K562 (cell line): ENCODE measurements at regions not wholly inside any gene's neighbourhood (a gene's known extent, or its start where the extent isn't known, plus 50 kb on each side); places are given as distances from the start of the nearest gene placed in this dataset.

Experiments
- ATAC-seq: fragments of 200-7000 bp; cut with Tn5 transposase; 3 replicates; pipeline ENCODE4 v1.9.1; 2020; ENCODE audit warnings: moderate library complexity
- BruUV-seq: library from RNA; stranded (reverse); fragments of 400-500 nt; replicated peaks from 2 replicates; lab custom pipeline; 2021; lab: Mats Ljungman, UMichigan
- CTCF ChIA-PET: fragments of 300-600 bp; formaldehyde crosslinking; extraction: SDS; loops from one replicate; lab custom pipeline; 2021; ENCODE audit warnings: low intra/inter-chr PET ratio; lab: Yijun Ruan, JAX
- POLR2A ChIA-PET: fragments of 300-600, 350-650 bp; sonication (Branson Sonifier 250); formaldehyde crosslinking; extraction: SDS; loops from one replicate; lab custom pipeline; 2021; ENCODE audit warnings: antibody characterized with exemption, inconsistent platforms; lab: Yijun Ruan, JAX
- DNase-seq, 4 experiments: peaks; one replicate each; pipeline versions ENCODE4 v3.0.0 to v3.0.0-alpha.2; 2011 to 2018; ENCODE audit warnings: low spot score in 3 of 4, mixed read lengths in 3 of 4; ENCODE audit errors: extremely low read depth in 1 of 4
- FAIRE-seq: peaks from 2 replicates; lab custom pipeline; 2011; peaks lifted over from hg19 to GRCh38; lab: Jason Lieb, UNC
- H2AFZ ChIP-seq: 2 replicates; pipeline ENCODE4 v1.6.0; 2011; ENCODE audit warnings: low read depth, low read length, control low read depth, inconsistent platforms
- H3K27ac ChIP-seq: fragments of 200-600 bp; 3 replicates; pipeline ENCODE4 v1.8.0; 2011; ENCODE audit warnings: low read depth, mild to moderate bottlenecking, control low read depth, inconsistent platforms, low read length, moderate library complexity, mixed read lengths; ENCODE audit errors: extremely low read depth
- H3K27me3 ChIP-seq, 2 experiments: fragments of 300-600 bp in 1 of 2; 2 replicates in 1 of 2; 3 replicates in 1 of 2; pipeline versions ENCODE4 v1.6.0 to v1.8.0; 2011; ENCODE audit warnings: inconsistent platforms in 2 of 2, low read length in 2 of 2, mild to moderate bottlenecking in 1 of 2, mixed read lengths in 1 of 2, moderate library complexity in 1 of 2; ENCODE audit not compliant: control insufficient read depth in 2 of 2, insufficient read depth in 2 of 2
- H3K36me3 ChIP-seq: fragments of 300-600 bp; 3 replicates; pipeline ENCODE4 v1.8.0; 2011; ENCODE audit warnings: mild to moderate bottlenecking, low read length, inconsistent platforms; ENCODE audit not compliant: control insufficient read depth, insufficient read depth
- H3K4me1 ChIP-seq, 2 experiments: fragments of 200-600 bp in 1 of 2; replicated peaks in 1 of 2; 2 replicates in 1 of 2; 3 replicates in 1 of 2; pipeline versions ENCODE4 v1.5.1 to v1.8.0; 2011; ENCODE audit warnings: inconsistent platforms in 2 of 2, low read length in 2 of 2, mild to moderate bottlenecking in 1 of 2, mixed read lengths in 1 of 2, moderate library complexity in 1 of 2; ENCODE audit not compliant: control insufficient read depth in 2 of 2, insufficient read depth in 2 of 2
- H3K4me2 ChIP-seq: 2 replicates; pipeline ENCODE4 v1.6.1; 2011; ENCODE audit warnings: low read length, control low read depth, inconsistent platforms, mixed read lengths; ENCODE audit not compliant: insufficient read depth
- H3K4me3 ChIP-seq: fragments of 200-600 bp; sonication (generic), shearing (Covaris generic); 2 replicates; pipeline ENCODE4 v1.5.1; 2016; ENCODE audit warnings: control low read depth, inconsistent platforms
- H3K79me2 ChIP-seq: fragments of 200-600 bp; 3 replicates; pipeline ENCODE4 v1.8.0; 2011; ENCODE audit warnings: low read length, inconsistent platforms; ENCODE audit not compliant: control insufficient read depth, insufficient read depth
- H3K9ac ChIP-seq, 2 experiments: 2 replicates each; pipeline versions ENCODE4 v1.6.0 to v1.6.1; 2011; ENCODE audit warnings: low read depth in 2 of 2, low read length in 2 of 2, control low read depth in 1 of 2, inconsistent platforms in 1 of 2, mild to moderate bottlenecking in 1 of 2, mixed read lengths in 1 of 2; ENCODE audit not compliant: insufficient read depth in 1 of 2
- H3K9me1 ChIP-seq: one replicate; pipeline ENCODE4 v1.6.0; 2011; ENCODE audit warnings: inconsistent platforms, mild to moderate bottlenecking, low read length, moderate library complexity; ENCODE audit not compliant: control insufficient read depth, insufficient read depth
- H3K9me3 ChIP-seq: replicated peaks from 2 replicates; pipeline ENCODE4 v1.5.1; 2011; ENCODE audit warnings: low read depth, low read length, inconsistent platforms; ENCODE audit not compliant: control insufficient read depth, insufficient read depth
- H4K20me1 ChIP-seq: replicated peaks from 2 replicates; pipeline ENCODE4 v1.6.1; 2011; ENCODE audit warnings: low read length, inconsistent platforms, mixed read lengths; ENCODE audit not compliant: control insufficient read depth, insufficient read depth
- BCL6 ChIP-seq: fragments of 250-450 bp; sonication (Bioruptor Pico); IDR thresholded peaks from 2 replicates; pipeline ENCODE4 v1.4.0; 2020
- CHCHD3 ChIP-seq: fragments of 250-450 bp; sonication (Bioruptor Pico); IDR thresholded peaks from 2 replicates; pipeline ENCODE4 v2.1.2; 2022; ENCODE audit warnings: mild to moderate bottlenecking
- ELF2 ChIP-seq: fragments of 250-450 bp; sonication (Bioruptor Pico); IDR thresholded peaks from 2 replicates; pipeline ENCODE4 v1.5.0; 2021; ENCODE audit warnings: mild to moderate bottlenecking
- GTF2E2 ChIP-seq: fragments of 200-800 bp; sonication (Bioruptor generic); IDR thresholded peaks from 2 replicates; pipeline ENCODE4 v1.6.1; 2016; ENCODE audit warnings: missing genetic modification characterization, missing compliant biosample characterization
- HDAC2 ChIP-seq: fragments of 450-650 bp; IDR thresholded peaks from 2 replicates; pipeline ENCODE4 v1.6.1; 2016; ENCODE audit warnings: mild to moderate bottlenecking
- HDAC8 ChIP-seq: fragments of 450-650 bp; IDR thresholded peaks from 2 replicates; pipeline ENCODE4 v1.6.1; 2016; ENCODE audit warnings: mild to moderate bottlenecking, missing genetic modification characterization, moderate library complexity, missing compliant biosample characterization
- HIVEP1 ChIP-seq: fragments of 250-450 bp; sonication (Bioruptor Pico); IDR thresholded peaks from 2 replicates; pipeline ENCODE4 v1.4.0; 2020; ENCODE audit warnings: mild to moderate bottlenecking
- MTA1 ChIP-seq: fragments of 450-650 bp; IDR thresholded peaks from 2 replicates; pipeline ENCODE4 v1.6.1; 2017; ENCODE audit warnings: borderline replicate concordance
- NBN ChIP-seq: fragments of 450-650 bp; IDR thresholded peaks from 2 replicates; pipeline ENCODE4 v1.6.1; 2016; ENCODE audit warnings: low read depth, mild to moderate bottlenecking
- PTBP1 ChIP-seq: fragments of 200-400 bp; formaldehyde crosslinking; IDR thresholded peaks from 2 replicates; pipeline ENCODE4 v1.6.1; 2017; ENCODE audit warnings: low read depth, low read length
- RFX1 ChIP-seq: fragments of 450-650 bp; IDR thresholded peaks from 2 replicates; pipeline ENCODE4 v1.6.1; 2016; ENCODE audit warnings: mild to moderate bottlenecking, moderate library complexity
- TAL1 ChIP-seq: fragments of 450-650 bp; IDR thresholded peaks from 2 replicates; pipeline ENCODE4 v1.6.1; 2016; ENCODE audit warnings: mild to moderate bottlenecking
- TCF7L2 ChIP-seq: fragments of 150-350 bp; IDR thresholded peaks from 2 replicates; pipeline ENCODE4 v1.6.1; 2016; ENCODE audit warnings: low read depth, mild to moderate bottlenecking, low read length, moderate library complexity
- ZNF184 ChIP-seq: sonication (generic); formaldehyde crosslinking; IDR thresholded peaks from 2 replicates; pipeline ENCODE4 v1.5.0; 2020; ENCODE audit warnings: missing genetic modification reagents
- ZNF232 ChIP-seq: sonication (generic); formaldehyde crosslinking; IDR thresholded peaks from 2 replicates; pipeline ENCODE4 v1.8.0; 2022; ENCODE audit warnings: mild to moderate bottlenecking, missing genetic modification reagents
- ZNF311 ChIP-seq: fragments of 250-450 bp; sonication (Bioruptor Pico); IDR thresholded peaks from 2 replicates; pipeline ENCODE4 v1.4.0; 2020; ENCODE audit warnings: mild to moderate bottlenecking, moderate library complexity
- ZNF696 ChIP-seq: fragments of 250-450 bp; sonication (Bioruptor Pico); conservative IDR thresholded peaks from 2 replicates; pipeline ENCODE4 v1.4.0; 2020; ENCODE audit warnings: mild to moderate bottlenecking, moderate library complexity
- WGBS: fragments of 100-300 bp; shearing (Covaris generic); methylation state at CpG from one replicate; pipeline ENCODE4 v1.1.6; 2016; ENCODE audit warnings: low coverage, mixed read lengths; ENCODE audit not compliant: insufficient coverage; ENCODE audit errors: missing lambda C conversion rate; 5-methylcytosine and 5-hydroxymethylcytosine counted together
- in situ Hi-C: fragments of 300-500 bp; cut with MboI; formaldehyde crosslinking; loops from 4 replicates; pipeline ENCODE4 v1.15.0; 2018; ENCODE audit warnings: inconsistent platforms, mixed read lengths
- intact Hi-C: fragments of 100-400 bp; cut with micrococcal nuclease; formaldehyde crosslinking; loops from 2 replicates; pipeline ENCODE4 v1.14.2; 2022
- TF ChIP-seq, protein P1 (sequence below): sonication (generic); formaldehyde crosslinking; IDR thresholded peaks from 2 replicates; pipeline ENCODE4 v1.8.0; 2023; ENCODE audit warnings: missing genetic modification reagents, mild to moderate bottlenecking, borderline replicate concordance
- TF ChIP-seq, protein P2 (sequence below): sonication (generic); formaldehyde crosslinking; IDR thresholded peaks from 2 replicates; pipeline ENCODE4 v1.4.0; 2020; ENCODE audit warnings: mild to moderate bottlenecking, missing genetic modification reagents

DNA sequence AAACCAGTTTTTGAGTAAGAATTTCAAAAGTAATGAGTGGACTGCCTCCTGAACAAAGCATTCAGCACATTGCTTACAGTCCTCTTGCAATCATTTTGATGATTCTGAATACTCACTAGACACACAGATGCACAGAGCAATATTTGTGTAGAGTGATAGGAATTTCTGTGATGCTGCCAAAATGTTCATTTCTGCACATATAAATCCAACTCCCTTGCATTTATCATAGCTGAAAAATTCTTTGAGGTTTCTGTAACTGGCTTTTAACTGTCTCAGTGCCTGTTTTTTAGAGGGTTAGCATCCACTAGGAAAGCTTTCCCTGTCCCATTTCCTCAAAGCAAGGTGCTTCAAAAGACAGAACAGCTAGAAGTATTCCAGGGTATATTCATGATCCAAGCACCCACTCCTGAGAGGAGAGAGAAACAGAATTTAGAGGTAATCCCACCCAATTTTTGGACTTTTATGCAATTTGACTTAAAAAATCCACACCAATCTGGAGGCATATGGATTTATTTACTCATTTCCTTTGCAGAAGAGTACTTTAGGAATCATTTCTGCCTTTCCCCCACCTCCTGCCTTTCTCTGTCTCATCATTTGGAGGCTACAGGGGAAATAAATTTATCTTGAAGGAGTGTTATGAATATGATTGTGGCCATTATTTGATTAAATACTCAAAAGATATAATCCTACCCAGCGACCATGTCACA, 234.5 kb upstream of the SLIT2 start:
- Histone ChIP-seq H3K36me3 (no peaks in the 10 kb centered on the region), H3K27ac (no peak overlapping the region), H4K20me1 (no peaks in the 10 kb centered on the region), H3K9me1 (no peaks in the 10 kb centered on the region), H3K9me3 (no peaks in the 10 kb centered on the region), H3K27me3 (no peaks in the 10 kb centered on the region), H3K79me2 (no peaks in the 10 kb centered on the region), H3K4me1 (no peaks in the 10 kb centered on the region), H3K4me3 (no peak overlapping the region), H3K4me2 (no peak overlapping the region), H3K9ac (no peak overlapping the region), H2AFZ (no peak overlapping the region)
- WGBS: 5% methylated on average over 1 of the region's 1 CpG
- CTCF ChIA-PET: no interaction called here
- BruUV-seq: no TSS peak
- intact Hi-C loops: no loop called here
- DNase-seq: no peak
- POLR2A ChIA-PET: no interaction called here
- no peak for FAIRE-seq
- in situ Hi-C loops: no loop called here
- no peak for ATAC-seq
- TF ChIP-seq GTF2E2 (tag) (no peak), ZNF232 (CRISPR knock-in tag) (no peak), RFX1 (no peak), TCF7L2 (no peak), ELF2 (no peak), ZNF311 (CRISPR knock-in tag) (no peak), ZNF184 (no peak), CHCHD3 (CRISPR knock-in tag) (no peak), MTA1 (no peak), BCL6 (CRISPR knock-in tag) (no peak), TAL1 (no peak), PTBP1 (no peak), HDAC8 (no peak), NBN (no peak), ZNF696 (CRISPR knock-in tag) (no peak), HIVEP1 (CRISPR knock-in tag) (no peak), HDAC2 (no peak)
- TF ChIP-seq, protein P1, sequence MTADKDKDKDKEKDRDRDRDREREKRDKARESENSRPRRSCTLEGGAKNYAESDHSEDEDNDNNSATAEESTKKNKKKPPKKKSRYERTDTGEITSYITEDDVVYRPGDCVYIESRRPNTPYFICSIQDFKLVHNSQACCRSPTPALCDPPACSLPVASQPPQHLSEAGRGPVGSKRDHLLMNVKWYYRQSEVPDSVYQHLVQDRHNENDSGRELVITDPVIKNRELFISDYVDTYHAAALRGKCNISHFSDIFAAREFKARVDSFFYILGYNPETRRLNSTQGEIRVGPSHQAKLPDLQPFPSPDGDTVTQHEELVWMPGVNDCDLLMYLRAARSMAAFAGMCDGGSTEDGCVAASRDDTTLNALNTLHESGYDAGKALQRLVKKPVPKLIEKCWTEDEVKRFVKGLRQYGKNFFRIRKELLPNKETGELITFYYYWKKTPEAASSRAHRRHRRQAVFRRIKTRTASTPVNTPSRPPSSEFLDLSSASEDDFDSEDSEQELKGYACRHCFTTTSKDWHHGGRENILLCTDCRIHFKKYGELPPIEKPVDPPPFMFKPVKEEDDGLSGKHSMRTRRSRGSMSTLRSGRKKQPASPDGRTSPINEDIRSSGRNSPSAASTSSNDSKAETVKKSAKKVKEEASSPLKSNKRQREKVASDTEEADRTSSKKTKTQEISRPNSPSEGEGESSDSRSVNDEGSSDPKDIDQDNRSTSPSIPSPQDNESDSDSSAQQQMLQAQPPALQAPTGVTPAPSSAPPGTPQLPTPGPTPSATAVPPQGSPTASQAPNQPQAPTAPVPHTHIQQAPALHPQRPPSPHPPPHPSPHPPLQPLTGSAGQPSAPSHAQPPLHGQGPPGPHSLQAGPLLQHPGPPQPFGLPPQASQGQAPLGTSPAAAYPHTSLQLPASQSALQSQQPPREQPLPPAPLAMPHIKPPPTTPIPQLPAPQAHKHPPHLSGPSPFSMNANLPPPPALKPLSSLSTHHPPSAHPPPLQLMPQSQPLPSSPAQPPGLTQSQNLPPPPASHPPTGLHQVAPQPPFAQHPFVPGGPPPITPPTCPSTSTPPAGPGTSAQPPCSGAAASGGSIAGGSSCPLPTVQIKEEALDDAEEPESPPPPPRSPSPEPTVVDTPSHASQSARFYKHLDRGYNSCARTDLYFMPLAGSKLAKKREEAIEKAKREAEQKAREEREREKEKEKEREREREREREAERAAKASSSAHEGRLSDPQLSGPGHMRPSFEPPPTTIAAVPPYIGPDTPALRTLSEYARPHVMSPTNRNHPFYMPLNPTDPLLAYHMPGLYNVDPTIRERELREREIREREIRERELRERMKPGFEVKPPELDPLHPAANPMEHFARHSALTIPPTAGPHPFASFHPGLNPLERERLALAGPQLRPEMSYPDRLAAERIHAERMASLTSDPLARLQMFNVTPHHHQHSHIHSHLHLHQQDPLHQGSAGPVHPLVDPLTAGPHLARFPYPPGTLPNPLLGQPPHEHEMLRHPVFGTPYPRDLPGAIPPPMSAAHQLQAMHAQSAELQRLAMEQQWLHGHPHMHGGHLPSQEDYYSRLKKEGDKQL (CRISPR knock-in tag): no peak
- TF ChIP-seq, protein P2, sequence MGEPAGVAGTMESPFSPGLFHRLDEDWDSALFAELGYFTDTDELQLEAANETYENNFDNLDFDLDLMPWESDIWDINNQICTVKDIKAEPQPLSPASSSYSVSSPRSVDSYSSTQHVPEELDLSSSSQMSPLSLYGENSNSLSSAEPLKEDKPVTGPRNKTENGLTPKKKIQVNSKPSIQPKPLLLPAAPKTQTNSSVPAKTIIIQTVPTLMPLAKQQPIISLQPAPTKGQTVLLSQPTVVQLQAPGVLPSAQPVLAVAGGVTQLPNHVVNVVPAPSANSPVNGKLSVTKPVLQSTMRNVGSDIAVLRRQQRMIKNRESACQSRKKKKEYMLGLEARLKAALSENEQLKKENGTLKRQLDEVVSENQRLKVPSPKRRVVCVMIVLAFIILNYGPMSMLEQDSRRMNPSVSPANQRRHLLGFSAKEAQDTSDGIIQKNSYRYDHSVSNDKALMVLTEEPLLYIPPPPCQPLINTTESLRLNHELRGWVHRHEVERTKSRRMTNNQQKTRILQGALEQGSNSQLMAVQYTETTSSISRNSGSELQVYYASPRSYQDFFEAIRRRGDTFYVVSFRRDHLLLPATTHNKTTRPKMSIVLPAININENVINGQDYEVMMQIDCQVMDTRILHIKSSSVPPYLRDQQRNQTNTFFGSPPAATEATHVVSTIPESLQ: no peak
